ENCODE measurements at regions not wholly inside any gene's neighbourhood (a gene's known extent, or its start where the extent isn't known, plus 50 kb on each side); places are given as distances from the start of the nearest gene placed in this dataset.

- Histone ChIP-seq H3K4me1 (ENCODE audit: insufficient read depth, low read length) (peaks cover 6% of the 10 kb centered on the region; the same call in 1 of the 2 replicates), H3K79me1 (ENCODE audit: insufficient read depth, low read depth, low read length, poor library complexity, severe bottlenecking) (no peaks in the 10 kb centered on the region), H3K14ac (ENCODE audit: insufficient read depth, low read length) (no peak overlapping the region), H3K23ac (ENCODE audit: insufficient read length, low read depth, low read length) (no peak overlapping the region), H4K8ac (replicated peaks; ENCODE audit: insufficient read length, low read depth, low read length) (no peak overlapping the region), H2BK12ac (ENCODE audit: insufficient read length, low read depth, low read length) (no peak overlapping the region), H3K56ac (ENCODE audit: insufficient read length, low read depth, low read length) (no peak overlapping the region), H2AK5ac (ENCODE audit: insufficient read length, low read length) (no peak overlapping the region), H2BK120ac (ENCODE audit: low read depth, low read length, poor library complexity, severe bottlenecking) (no peak overlapping the region), H3K79me2 (ENCODE audit: insufficient read depth, low read length) (no peaks in the 10 kb centered on the region), H3K9ac (ENCODE audit: extremely low read depth, insufficient read length, low read length) (no peak overlapping the region), H2BK20ac (ENCODE audit: low read depth, low read length, poor library complexity, severe bottlenecking) (no peak overlapping the region), H3K27ac (ENCODE audit: insufficient read length, low read depth, low read length) (no peak overlapping the region), H4K20me1 (ENCODE audit: control insufficient read depth, insufficient read depth, insufficient read length) (no peaks in the 10 kb centered on the region), H3K23me2 (ENCODE audit: insufficient read length, low read depth, low read length, poor library complexity, severe bottlenecking) (no peaks in the 10 kb centered on the region), H3K4me2 (ENCODE audit: insufficient read depth, insufficient read length, low read length) (no peak overlapping the region), H3T11ph (ENCODE audit: low read length) (no peak overlapping the region), H2BK5ac (ENCODE audit: insufficient read length, low read length) (no peak overlapping the region), H2AFZ (ENCODE audit: low read length) (no peak overlapping the region), H4K91ac (ENCODE audit: insufficient read length, low read depth, low read length) (no peak overlapping the region), H4K5ac (ENCODE audit: insufficient read length, low read depth, low read length) (no peak overlapping the region), H3K4ac (ENCODE audit: low read depth, low read length) (no peak overlapping the region), H3K9me3 (ENCODE audit: control insufficient read depth, low read depth, low read length) (no peaks in the 10 kb centered on the region), H2BK15ac (ENCODE audit: low read depth, low read length) (no peak overlapping the region), H3K18ac (ENCODE audit: insufficient read length, low read depth, low read length) (no peak overlapping the region), H3K27me3 (ENCODE audit: insufficient read depth, low read length) (no peaks in the 10 kb centered on the region)
- H3K9me3 Mint-ChIP-seq: no peaks in the 10 kb centered on the region; a peak in 1 of 5 replicates
- peak overlapping the region in 1 of 3 experiments; percentile 65; a peak in 2 of 7 replicates for H3K27ac Mint-ChIP-seq
- H3K36me3 Mint-ChIP-seq (ENCODE audit: insufficient read depth in 1 of 3, low read depth in 3 of 3): no peaks in the 10 kb centered on the region
- H3K27me3 Mint-ChIP-seq (ENCODE audit: low read depth): peaks cover 13% of the 10 kb centered on the region
- WGBS (ENCODE audit: extremely low coverage, insufficient read length, low lambda C conversion rate): no CpG with 5 or more reads among the region's 6 CpGs
- peaks cover 14 to 20% of the 10 kb centered on the region in 2 experiments for H3K4me1 Mint-ChIP-seq
- no peak overlapping the region for H3K4me3 Mint-ChIP-seq
- TF ChIP-seq CTCF (conservative IDR thresholded peaks at IDR 0.05): no peak
- no peak for DNase-seq
Measured at GRCh38 chr12:128026696-128027574, 240.0 kb upstream of the TMEM132C start.

All from H9 (cell line).